T-helper 1 cell treated with Interleukin-12 subunit alpha and Interleukin-12 subunit beta and Interleukin-4 antibody, amounts not matched to agents 30 μg/mL and 1 μg/mL, for 36 hours (primary cell): ENCODE measurements at regions not wholly inside any gene's neighbourhood (a gene's known extent, or its start where the extent isn't known, plus 50 kb on each side); places are given as distances from the start of the nearest gene placed in this dataset.

ENCODE experiments used
- H3K27ac Mint-ChIP-seq: one replicate; pipeline ENCODE4 v1.8.0; 2021; ENCODE audit warnings: mild to moderate bottlenecking, mixed read lengths
- H3K27me3 Mint-ChIP-seq: one replicate; pipeline ENCODE4 v1.8.0; 2021; ENCODE audit warnings: low read depth, mixed read lengths
- H3K36me3 Mint-ChIP-seq: one replicate; pipeline ENCODE4 v1.8.0; 2021; ENCODE audit warnings: low read depth, mixed read lengths
- H3K4me1 Mint-ChIP-seq: one replicate; pipeline ENCODE4 v1.8.0; 2021; ENCODE audit warnings: low read depth, mixed read lengths
- H3K4me3 Mint-ChIP-seq: one replicate; pipeline ENCODE4 v1.8.0; 2021; ENCODE audit warnings: mild to moderate bottlenecking, moderate library complexity, mixed read lengths
- H3K9me3 Mint-ChIP-seq: one replicate; pipeline ENCODE4 v1.8.0; 2021; ENCODE audit warnings: mixed read lengths

DNA sequence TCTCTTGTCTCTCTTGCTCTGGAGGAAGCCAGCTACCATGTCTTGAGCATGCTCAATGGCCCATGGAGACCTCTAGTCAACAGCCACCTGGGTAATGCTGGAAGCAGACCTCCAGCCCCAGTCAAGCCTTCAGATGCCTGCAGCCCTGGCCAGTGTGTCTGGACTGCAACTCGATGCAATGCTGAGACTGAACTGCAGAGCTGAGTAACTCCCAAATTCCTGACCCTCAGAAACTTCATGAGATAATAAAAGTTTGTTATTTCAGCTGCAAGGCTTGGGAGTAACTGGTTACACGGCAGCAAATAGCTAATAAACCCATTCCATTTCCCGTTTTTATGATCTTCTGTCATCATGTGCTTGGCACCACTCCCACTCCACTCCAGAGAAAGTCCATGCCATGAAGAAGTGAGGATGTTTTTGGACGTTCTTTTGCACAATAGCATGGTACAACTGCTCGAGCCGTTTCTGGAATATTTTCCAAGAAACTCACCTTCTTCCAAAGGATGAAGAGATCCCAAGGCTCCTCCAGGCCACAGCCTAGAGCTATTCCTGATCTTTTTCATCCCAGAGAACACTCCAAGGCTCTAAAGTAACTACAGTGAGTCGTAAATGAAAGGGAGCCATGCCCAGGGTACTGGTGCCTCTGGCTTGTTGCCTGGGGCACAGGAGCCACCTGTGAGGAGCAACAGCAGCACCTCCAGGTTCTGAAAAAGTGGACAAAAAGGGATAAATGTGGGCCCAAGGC lies 72.0 kb upstream of the KLF13 start:
- peaks cover 40% of the 10 kb centered on the region for H3K4me1 Mint-ChIP-seq
- H3K36me3 Mint-ChIP-seq: peaks cover 3% of the 10 kb centered on the region
- peaks cover 10% of the 10 kb centered on the region for H3K27me3 Mint-ChIP-seq
- H3K9me3 Mint-ChIP-seq: peaks cover 4% of the 10 kb centered on the region
- no peak overlapping the region for H3K4me3 Mint-ChIP-seq
- peak overlapping the region; percentile 72 for H3K27ac Mint-ChIP-seq

DNA sequence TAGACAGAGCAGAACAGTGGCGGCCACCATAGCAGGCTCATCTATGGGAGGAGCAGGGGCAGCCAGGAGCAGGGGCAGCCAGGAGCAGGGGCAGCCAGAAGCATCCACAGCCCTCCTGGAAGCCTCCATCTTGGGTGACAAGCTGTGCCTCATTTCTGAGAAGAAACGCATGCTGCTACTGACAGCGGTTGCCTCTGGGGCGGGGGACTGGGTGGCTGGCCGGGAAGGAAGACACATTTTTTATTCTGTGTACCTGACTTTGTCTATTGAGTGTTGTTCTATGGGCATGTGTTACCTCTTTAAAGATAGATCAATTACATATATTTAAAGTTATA lies 71.5 kb upstream of the KLF13 start:
- Mint-ChIP-seq H3K4me1 (peaks cover 41% of the 10 kb centered on the region), H3K36me3 (peaks cover 3% of the 10 kb centered on the region), H3K9me3 (peaks cover 4% of the 10 kb centered on the region), H3K27ac (peak overlapping the region; percentile 72), H3K4me3 (no peak overlapping the region), H3K27me3 (peaks cover 10% of the 10 kb centered on the region)

DNA sequence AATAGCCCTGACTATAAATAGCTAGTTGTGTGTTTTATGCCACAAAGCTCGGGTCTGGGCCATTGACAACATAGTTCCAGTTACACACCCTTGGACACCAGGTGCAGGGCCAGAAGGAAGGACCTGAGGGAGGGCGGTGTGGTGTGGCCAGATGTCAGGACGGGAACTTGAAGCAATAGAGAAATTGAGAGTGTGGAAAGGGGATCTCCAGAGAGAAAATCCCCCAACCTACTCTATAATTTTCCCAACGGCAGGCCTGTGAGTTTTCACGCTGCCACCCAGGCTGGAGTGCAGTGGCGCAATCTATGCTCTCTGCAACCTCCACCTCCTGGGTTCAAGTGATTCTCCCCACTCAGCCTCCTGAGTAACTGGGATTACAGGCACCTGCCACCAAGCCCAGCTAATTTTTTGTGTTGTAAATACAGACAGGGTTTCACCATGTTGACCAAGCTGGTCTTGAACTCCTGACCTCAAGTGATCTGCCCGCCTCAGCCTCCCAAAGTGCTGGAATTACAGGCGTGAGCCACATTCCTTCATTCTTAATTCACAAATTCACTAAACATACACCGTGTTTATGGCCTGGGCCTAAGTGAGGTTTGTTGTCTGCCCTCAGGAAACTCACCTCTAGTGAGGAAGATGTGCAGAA lies 70.8 kb upstream of the KLF13 start:
- peaks cover 43% of the 10 kb centered on the region for H3K4me1 Mint-ChIP-seq
- H3K27me3 Mint-ChIP-seq: peaks cover 10% of the 10 kb centered on the region
- peaks cover 4% of the 10 kb centered on the region for H3K9me3 Mint-ChIP-seq
- H3K4me3 Mint-ChIP-seq: no peak overlapping the region
- peaks cover 3% of the 10 kb centered on the region for H3K36me3 Mint-ChIP-seq
- peak overlapping the region; percentile 24 for H3K27ac Mint-ChIP-seq

DNA sequence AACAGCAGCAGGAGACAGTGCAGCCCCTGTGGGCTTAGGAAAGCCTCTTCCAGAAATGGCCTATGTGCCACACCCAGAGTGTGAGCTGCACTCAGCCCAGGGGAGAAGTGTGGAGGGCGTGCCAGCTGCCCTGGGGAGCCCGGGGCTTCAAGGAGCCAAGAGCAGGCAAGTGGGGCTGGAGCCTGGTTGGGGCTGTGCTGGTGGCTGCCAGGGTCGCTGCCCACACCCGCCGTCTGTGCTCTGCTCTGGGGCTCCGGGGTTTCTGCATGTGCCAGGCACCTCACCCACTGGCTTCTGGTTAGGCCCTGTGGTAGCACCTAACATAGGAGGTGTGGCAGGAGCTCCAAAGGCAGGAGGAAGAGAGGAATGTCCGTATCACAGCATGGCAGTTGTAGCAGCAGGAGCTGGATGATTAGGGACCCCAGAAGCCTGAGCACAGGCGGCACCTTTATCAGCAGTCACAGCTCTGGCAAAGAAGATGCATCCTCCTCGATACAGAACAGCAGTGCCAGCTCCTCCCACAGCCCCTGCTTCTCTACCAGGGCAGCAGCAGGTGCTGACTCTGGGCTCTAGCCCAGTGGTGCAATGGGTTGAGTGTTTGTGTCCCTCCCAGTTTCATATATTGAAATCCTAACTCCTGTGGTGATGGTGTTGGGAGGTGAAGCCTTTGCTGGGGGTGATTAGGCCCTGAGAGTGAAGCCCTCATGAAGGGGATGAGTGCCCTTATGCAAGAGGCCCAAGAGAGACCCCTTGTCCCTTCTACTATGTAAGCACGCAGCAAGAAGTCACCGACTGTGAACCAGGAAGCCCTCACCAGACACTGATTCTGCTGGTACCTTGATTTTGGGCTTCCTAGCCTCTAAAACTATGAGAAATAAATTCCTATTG lies 70.0 kb upstream of the KLF13 start:
- peaks cover 48% of the 10 kb centered on the region for H3K4me1 Mint-ChIP-seq
- peaks cover 3% of the 10 kb centered on the region for H3K36me3 Mint-ChIP-seq
- H3K4me3 Mint-ChIP-seq: no peak overlapping the region
- peaks cover 4% of the 10 kb centered on the region for H3K9me3 Mint-ChIP-seq
- peak overlapping the region; percentile 61 for H3K27ac Mint-ChIP-seq
- H3K27me3 Mint-ChIP-seq: peaks cover 10% of the 10 kb centered on the region

DNA sequence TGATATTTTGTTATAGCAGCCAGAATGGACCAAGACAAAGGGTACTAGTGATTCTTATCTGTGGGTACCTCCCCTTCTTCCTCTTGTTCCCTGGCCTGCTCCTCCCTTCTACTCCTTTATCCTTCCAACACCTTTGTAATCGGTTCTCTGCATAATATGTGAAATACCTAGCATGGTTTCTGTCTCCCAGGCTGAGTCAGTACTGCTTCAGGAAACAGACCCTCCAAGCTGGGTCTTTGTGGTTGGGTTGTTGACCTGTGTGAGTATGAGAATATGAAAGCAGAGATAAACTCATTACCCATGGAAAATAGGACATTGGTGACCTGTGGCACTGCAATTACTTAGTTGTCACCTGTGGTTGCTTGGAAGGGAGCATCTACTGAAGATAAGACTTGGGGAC lies 69.3 kb upstream of the KLF13 start:
- peaks cover 54% of the 10 kb centered on the region for H3K4me1 Mint-ChIP-seq
- H3K36me3 Mint-ChIP-seq: peaks cover 3% of the 10 kb centered on the region
- peaks cover 4% of the 10 kb centered on the region for H3K9me3 Mint-ChIP-seq
- H3K4me3 Mint-ChIP-seq: no peak overlapping the region
- H3K27ac Mint-ChIP-seq: peak overlapping the region; percentile 53
- peaks cover 5% of the 10 kb centered on the region for H3K27me3 Mint-ChIP-seq

DNA sequence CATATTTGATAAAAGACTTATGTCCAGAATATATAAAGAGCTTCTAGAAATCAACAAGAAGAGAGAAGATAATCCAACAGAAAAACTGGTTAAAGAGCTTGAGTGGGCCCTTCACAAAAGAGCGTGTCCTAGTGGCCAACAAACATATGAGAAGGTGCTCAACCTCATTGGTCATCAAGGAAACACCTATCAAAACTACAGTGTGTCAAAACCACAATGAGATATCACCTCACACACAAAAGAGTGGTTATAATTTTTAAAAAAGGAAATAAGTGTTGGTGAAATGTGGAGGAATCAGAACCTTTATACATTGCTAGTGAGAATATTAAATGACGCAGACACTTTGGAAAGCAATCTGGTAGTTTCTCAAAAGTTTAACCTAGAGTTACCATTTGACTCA lies 68.4 kb upstream of the KLF13 start:
- Mint-ChIP-seq H3K9me3 (peaks cover 4% of the 10 kb centered on the region), H3K27ac (no peak overlapping the region), H3K27me3 (no peaks in the 10 kb centered on the region), H3K4me3 (no peak overlapping the region), H3K36me3 (peaks cover 5% of the 10 kb centered on the region), H3K4me1 (peaks cover 64% of the 10 kb centered on the region)

DNA sequence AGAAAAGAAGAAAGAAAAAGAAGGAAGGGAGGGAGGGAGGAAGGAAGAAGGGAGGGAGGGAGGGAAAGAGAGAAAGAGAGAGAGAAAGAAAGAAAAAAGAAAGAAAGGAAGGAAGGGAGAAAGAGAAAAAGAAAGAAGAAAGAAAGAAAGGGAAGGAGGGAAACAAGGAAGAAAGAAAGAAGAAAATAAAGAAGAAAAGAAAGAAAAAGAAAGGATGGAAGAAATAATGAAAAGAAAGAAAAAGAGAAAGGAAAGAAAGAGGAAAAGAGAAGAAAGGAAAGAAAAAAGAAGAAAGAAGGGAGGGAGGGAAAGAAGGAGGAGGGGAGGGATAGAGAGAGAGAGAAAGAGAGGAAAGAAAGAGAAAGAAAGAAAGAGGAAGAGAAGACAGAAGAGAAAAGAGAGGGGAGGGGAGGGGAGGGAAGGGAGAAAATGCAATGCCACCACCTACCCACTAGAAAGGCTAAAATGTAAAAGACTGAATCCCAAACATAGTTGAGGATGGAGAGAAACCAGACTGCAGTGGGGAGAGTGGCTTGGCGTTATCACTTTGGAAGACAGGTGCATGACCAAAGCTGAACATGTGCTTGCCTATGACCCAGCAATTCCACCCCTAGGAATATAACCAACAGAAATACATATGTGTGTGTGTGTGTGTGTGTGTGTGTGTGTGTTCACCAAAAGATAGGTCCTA lies 66.9 kb upstream of the KLF13 start:
- Mint-ChIP-seq H3K27ac (no peak overlapping the region), H3K27me3 (no peaks in the 10 kb centered on the region), H3K4me1 (peaks cover 75% of the 10 kb centered on the region), H3K36me3 (peaks cover 4% of the 10 kb centered on the region), H3K4me3 (no peak overlapping the region), H3K9me3 (peaks cover 4% of the 10 kb centered on the region)

DNA sequence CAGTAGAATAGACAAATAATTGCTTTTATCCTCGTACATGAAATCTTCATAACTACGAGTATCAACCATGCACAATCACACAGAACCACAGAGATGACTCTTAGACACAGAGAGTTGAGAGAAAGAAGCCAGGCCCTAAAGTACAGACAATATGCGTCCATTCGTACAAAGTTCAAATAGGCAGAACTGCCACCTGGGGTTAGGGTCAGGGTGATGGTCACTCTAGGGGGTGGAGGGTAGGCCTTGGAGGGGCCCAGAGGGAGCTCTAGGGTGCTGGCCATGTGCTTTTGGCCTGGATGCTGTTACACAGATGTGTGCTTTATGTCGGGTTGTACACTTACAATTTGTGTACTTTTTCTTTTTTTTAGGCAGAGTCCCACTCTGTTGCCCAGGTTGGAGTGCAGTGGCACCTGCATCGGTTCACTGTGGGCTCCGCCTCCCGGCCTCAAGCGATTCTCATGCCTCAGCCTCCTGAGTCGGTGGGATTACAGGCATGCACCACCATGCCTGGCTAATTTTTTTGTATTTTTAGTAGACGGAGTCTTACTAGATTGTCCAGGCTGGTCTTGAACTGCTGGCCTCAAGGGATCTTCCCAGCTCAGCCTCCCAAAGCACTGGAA lies 65.9 kb upstream of the KLF13 start:
- H3K27me3 Mint-ChIP-seq: no peaks in the 10 kb centered on the region
- no peak overlapping the region for H3K27ac Mint-ChIP-seq
- peaks cover 4% of the 10 kb centered on the region for H3K9me3 Mint-ChIP-seq
- peaks cover 73% of the 10 kb centered on the region for H3K4me1 Mint-ChIP-seq
- H3K36me3 Mint-ChIP-seq: peaks cover 4% of the 10 kb centered on the region
- no peak overlapping the region for H3K4me3 Mint-ChIP-seq

DNA sequence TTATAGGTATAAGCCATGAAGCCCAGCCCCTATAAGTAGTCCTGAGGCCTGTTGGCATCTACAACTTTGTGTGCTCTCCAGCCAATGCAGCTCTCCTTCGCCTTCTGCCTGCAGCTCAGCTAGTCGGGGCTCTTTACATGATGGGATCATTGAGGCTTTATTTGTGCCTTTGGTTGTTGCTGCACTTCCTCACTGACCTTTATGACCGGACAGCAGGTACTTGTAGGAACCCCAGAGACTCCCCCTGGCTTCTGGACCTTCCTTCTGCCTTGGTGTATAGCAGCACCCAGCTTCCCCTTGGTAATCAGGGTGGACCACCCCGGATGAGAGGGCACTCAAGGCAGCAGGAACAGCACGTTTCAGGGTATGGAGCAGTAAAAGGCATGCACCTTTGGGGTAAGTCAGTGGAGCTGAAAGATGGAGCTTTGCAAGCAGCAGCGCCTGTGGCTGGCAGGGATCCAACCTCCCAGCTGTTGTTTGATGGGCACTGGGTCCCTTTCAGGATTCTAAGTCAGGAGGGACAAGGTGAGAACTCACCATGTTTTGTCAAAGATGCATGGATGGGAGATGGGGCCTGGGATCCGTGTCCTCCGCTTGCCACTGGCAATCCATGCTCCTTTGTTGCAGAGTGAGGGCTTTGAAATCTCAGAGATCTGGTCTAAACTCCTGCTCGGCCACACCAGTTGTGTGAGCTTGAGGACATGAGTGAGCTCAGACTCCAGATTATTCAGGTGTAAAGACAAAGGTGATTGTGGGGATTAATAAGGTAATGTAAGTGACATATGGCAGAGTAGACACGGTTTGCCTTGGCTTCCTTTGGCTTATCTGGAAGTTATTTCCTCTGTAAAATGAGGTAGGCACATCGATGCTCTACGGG lies 65.1 kb upstream of the KLF13 start:
- peaks cover 4% of the 10 kb centered on the region for H3K9me3 Mint-ChIP-seq
- H3K4me3 Mint-ChIP-seq: no peak overlapping the region
- H3K36me3 Mint-ChIP-seq: peaks cover 4% of the 10 kb centered on the region
- H3K27ac Mint-ChIP-seq: peak overlapping the region; percentile 18
- no peaks in the 10 kb centered on the region for H3K27me3 Mint-ChIP-seq
- peaks cover 72% of the 10 kb centered on the region for H3K4me1 Mint-ChIP-seq

DNA sequence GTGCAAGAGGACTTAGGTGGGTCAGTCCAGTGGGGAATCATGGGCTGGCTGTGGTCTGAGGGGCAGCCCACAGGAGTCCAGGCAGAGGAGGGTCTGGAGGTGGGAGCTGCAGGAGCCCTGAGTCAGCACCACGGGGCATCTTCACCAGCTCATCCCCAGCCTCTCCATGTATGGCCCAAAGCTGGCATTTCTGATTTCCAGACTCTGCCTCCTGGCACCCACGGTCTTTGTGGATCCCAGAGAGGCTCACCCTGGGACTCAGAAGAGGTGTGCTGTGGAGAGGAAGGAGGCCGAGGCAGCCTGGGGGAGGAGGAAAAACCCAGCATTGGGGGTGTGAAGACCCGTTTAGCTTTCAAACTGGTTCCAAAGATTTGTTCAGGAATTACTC lies 64.5 kb upstream of the KLF13 start:
- peak overlapping the region; percentile 95 for H3K27ac Mint-ChIP-seq

DNA sequence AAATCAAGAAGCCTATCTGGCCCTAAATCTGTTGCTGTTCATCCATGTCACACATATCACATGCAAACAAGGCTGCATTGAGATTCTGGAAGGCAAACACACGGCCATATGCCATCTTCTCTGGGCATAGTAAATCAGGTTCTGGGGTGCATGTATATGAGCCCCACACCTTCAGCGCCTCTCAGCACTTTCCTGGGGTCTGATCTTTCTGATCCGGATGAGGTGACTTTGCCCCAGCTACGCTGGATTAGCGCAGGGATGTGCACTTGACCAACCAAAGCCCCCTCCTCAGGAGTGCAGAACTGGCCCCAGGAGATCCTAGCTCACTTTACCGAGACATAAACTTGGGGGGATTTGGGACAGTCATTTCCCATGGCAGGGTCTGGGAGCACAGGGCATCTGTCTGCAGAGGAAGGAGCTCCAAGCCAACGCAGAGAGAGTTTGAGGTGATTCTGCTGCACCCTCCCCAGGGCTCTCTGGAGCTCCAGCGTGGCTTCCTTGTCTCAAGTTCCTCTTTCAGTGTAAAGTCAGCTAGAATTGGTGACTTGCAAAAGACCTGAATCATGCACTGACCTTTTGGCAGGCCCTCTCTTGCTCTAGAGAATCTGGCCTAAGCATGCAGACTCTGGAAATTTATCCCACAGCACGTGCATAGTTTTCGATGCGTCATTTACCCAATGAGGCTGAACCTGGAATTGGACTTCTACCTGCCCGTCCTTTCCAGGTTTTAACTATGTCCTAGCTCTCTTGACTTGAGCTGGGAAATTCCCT lies 63.5 kb upstream of the KLF13 start:
- peak overlapping the region; percentile 67 for H3K4me3 Mint-ChIP-seq
- peaks cover 75% of the 10 kb centered on the region for H3K4me1 Mint-ChIP-seq
- H3K9me3 Mint-ChIP-seq: peaks cover under 1% of the 10 kb centered on the region
- H3K36me3 Mint-ChIP-seq: peaks cover 2% of the 10 kb centered on the region
- no peaks in the 10 kb centered on the region for H3K27me3 Mint-ChIP-seq
- peak overlapping the region; percentile 95 for H3K27ac Mint-ChIP-seq

More for the DNA sequence above, 64.5 kb upstream of the KLF13 start:
- Mint-ChIP-seq H3K36me3 (peaks cover 4% of the 10 kb centered on the region), H3K4me3 (no peak overlapping the region), H3K4me1 (peaks cover 72% of the 10 kb centered on the region), H3K9me3 (peaks cover 4% of the 10 kb centered on the region), H3K27me3 (no peaks in the 10 kb centered on the region)

DNA sequence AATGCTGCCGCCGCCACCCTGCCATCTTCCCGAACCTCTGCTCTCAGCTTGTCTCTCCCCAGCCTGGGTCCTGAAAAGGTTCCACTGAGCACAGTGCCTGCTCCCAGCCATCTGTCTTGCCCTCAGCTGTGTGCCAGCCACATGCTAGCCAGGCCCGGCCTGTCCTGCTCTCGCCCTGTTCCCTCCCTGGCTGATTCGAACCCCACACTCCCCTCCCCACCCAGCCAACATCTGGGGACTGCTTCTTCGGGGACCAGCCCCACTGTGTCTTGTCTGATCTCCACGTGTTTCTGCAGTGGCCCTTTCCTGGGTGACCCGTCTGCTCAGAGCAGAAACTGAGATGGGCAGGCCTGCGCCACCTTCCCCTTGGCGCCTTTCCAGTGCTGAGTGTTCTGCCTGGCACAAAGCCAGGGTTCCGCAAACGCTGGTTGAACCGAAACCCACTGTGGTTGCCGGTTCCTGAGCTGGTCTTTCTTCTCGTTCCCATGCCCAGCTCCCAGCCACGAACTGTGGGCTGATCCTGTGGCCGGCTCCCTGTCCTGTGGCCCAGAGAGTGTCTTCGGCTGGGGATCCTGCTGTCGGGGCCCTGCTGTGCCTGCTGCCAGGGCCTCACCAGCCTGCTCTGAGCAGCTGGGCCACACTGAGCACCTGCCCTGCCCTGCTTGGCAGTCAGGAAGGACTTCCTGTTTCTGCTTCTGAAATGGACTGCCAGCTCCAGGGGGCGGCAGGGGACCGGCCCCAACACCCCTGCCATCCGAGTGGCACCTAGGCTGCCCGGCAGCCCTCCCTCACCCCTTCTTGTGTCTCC lies 62.7 kb upstream of the KLF13 start:
- peak overlapping the region; percentile 95 for H3K27ac Mint-ChIP-seq
- no peaks in the 10 kb centered on the region for H3K9me3 Mint-ChIP-seq
- H3K4me3 Mint-ChIP-seq: peak overlapping the region; percentile 67
- no peaks in the 10 kb centered on the region for H3K27me3 Mint-ChIP-seq
- H3K4me1 Mint-ChIP-seq: peaks cover 77% of the 10 kb centered on the region
- peaks cover 2% of the 10 kb centered on the region for H3K36me3 Mint-ChIP-seq
